ENCODE measurements at regions not wholly inside any gene's neighbourhood (a gene's known extent, or its start where the extent isn't known, plus 50 kb on each side); places are given as distances from the start of the nearest gene placed in this dataset.

DNA sequence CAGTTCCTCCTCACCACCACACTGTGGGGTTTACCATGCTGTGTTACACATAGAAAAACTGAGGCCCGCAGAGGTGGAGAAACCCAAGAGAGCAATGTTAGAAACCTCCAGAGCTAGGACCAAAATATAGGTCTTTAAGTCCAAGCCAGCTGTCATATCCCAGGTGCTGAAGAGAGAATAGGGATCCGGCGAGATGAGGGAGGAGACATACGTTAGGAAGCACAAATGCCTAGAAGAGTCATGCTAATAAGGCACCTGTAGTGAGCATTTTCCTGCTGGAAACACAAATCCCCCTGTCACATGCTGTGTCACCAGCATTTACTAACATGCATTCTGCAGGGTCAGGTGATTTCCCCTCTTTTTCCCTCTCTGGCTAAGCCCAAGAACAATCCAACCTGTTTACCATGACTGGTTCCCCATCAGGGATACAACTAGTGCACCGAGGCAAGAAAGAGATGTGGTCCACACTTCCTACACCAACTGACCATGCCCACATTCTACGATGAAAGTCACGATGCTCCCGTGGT lies 168.6 kb upstream of the CAMK1G start:
- TF ChIP-seq, protein P1, sequence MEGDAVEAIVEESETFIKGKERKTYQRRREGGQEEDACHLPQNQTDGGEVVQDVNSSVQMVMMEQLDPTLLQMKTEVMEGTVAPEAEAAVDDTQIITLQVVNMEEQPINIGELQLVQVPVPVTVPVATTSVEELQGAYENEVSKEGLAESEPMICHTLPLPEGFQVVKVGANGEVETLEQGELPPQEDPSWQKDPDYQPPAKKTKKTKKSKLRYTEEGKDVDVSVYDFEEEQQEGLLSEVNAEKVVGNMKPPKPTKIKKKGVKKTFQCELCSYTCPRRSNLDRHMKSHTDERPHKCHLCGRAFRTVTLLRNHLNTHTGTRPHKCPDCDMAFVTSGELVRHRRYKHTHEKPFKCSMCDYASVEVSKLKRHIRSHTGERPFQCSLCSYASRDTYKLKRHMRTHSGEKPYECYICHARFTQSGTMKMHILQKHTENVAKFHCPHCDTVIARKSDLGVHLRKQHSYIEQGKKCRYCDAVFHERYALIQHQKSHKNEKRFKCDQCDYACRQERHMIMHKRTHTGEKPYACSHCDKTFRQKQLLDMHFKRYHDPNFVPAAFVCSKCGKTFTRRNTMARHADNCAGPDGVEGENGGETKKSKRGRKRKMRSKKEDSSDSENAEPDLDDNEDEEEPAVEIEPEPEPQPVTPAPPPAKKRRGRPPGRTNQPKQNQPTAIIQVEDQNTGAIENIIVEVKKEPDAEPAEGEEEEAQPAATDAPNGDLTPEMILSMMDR (IDR thresholded peaks at IDR 0.05) = no peak
- TF ChIP-seq ZFX (IDR thresholded peaks at IDR 0.05; ENCODE audit: borderline replicate concordance) = no peak
